Mesendoderm (in vitro differentiated cells): ENCODE measurements at regions not wholly inside any gene's neighbourhood (a gene's known extent, or its start where the extent isn't known, plus 50 kb on each side); places are given as distances from the start of the nearest gene placed in this dataset.
"Not testable (repeated sequence)": the region's sequence is repeated elsewhere in the genome, so short reads cannot be mapped to it uniquely, and the experiment has no call there.

ENCODE experiments used
- DNase-seq: peaks from one replicate; pipeline ENCODE4 v3.0.0; 2013
- H2AK5ac ChIP-seq: 2 replicates; pipeline ENCODE4 v1.6.1; 2013; ENCODE audit warnings: low read length, inconsistent platforms
- H2BK120ac ChIP-seq: 2 replicates; pipeline ENCODE4 v1.6.1; 2013; ENCODE audit warnings: low read depth, mild to moderate bottlenecking, low read length, moderate library complexity, mixed read lengths
- H2BK15ac ChIP-seq: replicated peaks from 2 replicates; pipeline ENCODE4 v1.6.1; 2013; ENCODE audit warnings: low read depth, mild to moderate bottlenecking, moderate library complexity
- H2BK5ac ChIP-seq: 2 replicates; pipeline ENCODE4 v1.6.1; 2013; ENCODE audit warnings: low read length, inconsistent platforms
- H3K18ac ChIP-seq: 2 replicates; pipeline ENCODE4 v1.6.1; 2013; ENCODE audit warnings: mild to moderate bottlenecking, low read length, mixed read lengths
- H3K23ac ChIP-seq: one replicate; pipeline ENCODE4 v1.6.1; 2013; ENCODE audit warnings: low read length
- H3K27ac ChIP-seq: 2 replicates; pipeline ENCODE4 v1.5.1; 2013; ENCODE audit warnings: low read depth, mild to moderate bottlenecking, inconsistent platforms, low read length, moderate library complexity
- H3K27me3 ChIP-seq: 2 replicates; pipeline ENCODE4 v1.6.1; 2013; ENCODE audit warnings: low read length, control low read depth, mild to moderate bottlenecking, inconsistent platforms; ENCODE audit not compliant: insufficient read depth, poor library complexity
- H3K36me3 ChIP-seq: 2 replicates; pipeline ENCODE4 v1.6.1; 2013; ENCODE audit warnings: low read length, inconsistent platforms; ENCODE audit not compliant: control insufficient read depth, insufficient read depth
- H3K4ac ChIP-seq: one replicate; pipeline ENCODE4 v1.6.1; 2013; ENCODE audit warnings: low read depth, mild to moderate bottlenecking, low read length, moderate library complexity
- H3K4me1 ChIP-seq: 2 replicates; pipeline ENCODE4 v1.6.1; 2013; ENCODE audit warnings: low read depth, low read length, inconsistent platforms; ENCODE audit not compliant: control insufficient read depth
- H3K4me2 ChIP-seq: 2 replicates; pipeline ENCODE4 v1.6.1; 2013; ENCODE audit warnings: low read length
- H3K4me3 ChIP-seq: 2 replicates; pipeline ENCODE4 v1.5.1; 2013; ENCODE audit warnings: mild to moderate bottlenecking, low read length
- H3K56ac ChIP-seq: one replicate; pipeline ENCODE4 v1.6.1; 2013; ENCODE audit warnings: low read length
- H3K79me1 ChIP-seq: 2 replicates; pipeline ENCODE4 v1.6.1; 2013; ENCODE audit warnings: low read length, inconsistent platforms
- H3K79me2 ChIP-seq: 2 replicates; pipeline ENCODE4 v1.6.1; 2013; ENCODE audit warnings: mild to moderate bottlenecking, low read length; ENCODE audit not compliant: control insufficient read depth, insufficient read depth
- H3K9ac ChIP-seq: 2 replicates; pipeline ENCODE4 v1.6.1; 2013; ENCODE audit warnings: low read length, inconsistent platforms
- H4K5ac ChIP-seq: one replicate; pipeline ENCODE4 v1.6.1; 2013; ENCODE audit warnings: low read length
- H4K8ac ChIP-seq: one replicate; pipeline ENCODE4 v1.6.1; 2013; ENCODE audit warnings: low read depth, mild to moderate bottlenecking, control low read depth, low read length, moderate library complexity
- whole genome bisulfite sequencing: extraction: QIAGEN DNeasy Blood & Tissue Kit; methylation state at CpG from one replicate; pipeline ENCODE4 v1.1.7; 2013; ENCODE audit warnings: low lambda C conversion rate, missing lambda C conversion rate; ENCODE audit not compliant: insufficient coverage; ENCODE audit errors: extremely low coverage; 5-methylcytosine and 5-hydroxymethylcytosine counted together

GRCh38 chr7:77484785-77485184 is 52.3 kb upstream of the PTPN12 start:
- no peak overlapping the region for H3K4me2 ChIP-seq
- H3K56ac ChIP-seq, result no peak overlapping the region
- no peak overlapping the region for H2BK15ac ChIP-seq
- H4K5ac ChIP-seq, result no peak overlapping the region
- no peak overlapping the region for H3K4me3 ChIP-seq
- DNase-seq, result no peak
- H2BK5ac ChIP-seq, result no peak overlapping the region
- H3K23ac ChIP-seq, result no peak overlapping the region
- H3K4me1 ChIP-seq, result no peaks in the 10 kb centered on the region
- no peak overlapping the region for H4K8ac ChIP-seq
- no peaks in the 10 kb centered on the region for H3K27me3 ChIP-seq
- H3K79me1 ChIP-seq, result no peaks in the 10 kb centered on the region
- no peaks in the 10 kb centered on the region for H3K79me2 ChIP-seq
- no peak overlapping the region for H3K4ac ChIP-seq
- H3K9ac ChIP-seq, result no peak overlapping the region
- no CpG with 5 or more reads among the region's 7 CpGs for WGBS
- H2BK120ac ChIP-seq, result no peak overlapping the region
- no peak overlapping the region for H2AK5ac ChIP-seq
- H3K27ac ChIP-seq, result no peak overlapping the region
- H3K36me3 ChIP-seq, result no peaks in the 10 kb centered on the region
- no peak overlapping the region for H3K18ac ChIP-seq

- no peak overlapping the region for H3K18ac ChIP-seq
- no CpG with 5 or more reads among the region's 3 CpGs for WGBS
- H3K27me3 ChIP-seq, result no peaks in the 10 kb centered on the region
- no peak overlapping the region for H3K56ac ChIP-seq
- H3K4me3 ChIP-seq, result no peak overlapping the region
- no peak overlapping the region for H2AK5ac ChIP-seq
- no peak overlapping the region for H3K4ac ChIP-seq
- H3K79me1 ChIP-seq, result no peaks in the 10 kb centered on the region
- no peak overlapping the region for H2BK120ac ChIP-seq
- H3K36me3 ChIP-seq, result no peaks in the 10 kb centered on the region
- no peak overlapping the region for H2BK15ac ChIP-seq
- H3K79me2 ChIP-seq, result no peaks in the 10 kb centered on the region
- H4K5ac ChIP-seq, result no peak overlapping the region
- H4K8ac ChIP-seq, result no peak overlapping the region
- H3K4me1 ChIP-seq, result no peaks in the 10 kb centered on the region
- DNase-seq, result no peak
- H3K9ac ChIP-seq, result no peak overlapping the region
- no peak overlapping the region for H3K27ac ChIP-seq
- no peak overlapping the region for H3K23ac ChIP-seq
- no peak overlapping the region for H3K4me2 ChIP-seq
- H2BK5ac ChIP-seq, result no peak overlapping the region
These were observed 55.1 kb upstream of the PTPN12 start for GRCh38 chr7:77482015-77482414.

- Histone ChIP-seq H3K27me3 (no peaks in the 10 kb centered on the region), H3K18ac (no peak overlapping the region), H3K36me3 (no peaks in the 10 kb centered on the region), H3K27ac (no peak overlapping the region), H2BK120ac (no peak overlapping the region), H3K4me3 (no peak overlapping the region), H3K4me1 (no peaks in the 10 kb centered on the region), H2BK15ac (no peak overlapping the region), H4K5ac (no peak overlapping the region), H4K8ac (no peak overlapping the region), H2AK5ac (no peak overlapping the region), H3K4me2 (no peak overlapping the region), H3K9ac (no peak overlapping the region), H3K79me2 (no peaks in the 10 kb centered on the region), H3K79me1 (no peaks in the 10 kb centered on the region), H3K56ac (no peak overlapping the region), H2BK5ac (no peak overlapping the region), H3K4ac (no peak overlapping the region), H3K23ac (no peak overlapping the region)
- no peak for DNase-seq
- WGBS, result no CpG with 5 or more reads among the region's 2 CpGs
These were observed 55.5 kb upstream of the PTPN12 start for GRCh38 chr7:77481615-77482014.

- not testable (repeated sequence) for H3K27ac ChIP-seq, H3K23ac ChIP-seq, H3K4ac ChIP-seq, H3K4me2 ChIP-seq, H3K18ac ChIP-seq, H4K5ac ChIP-seq, H3K4me1 ChIP-seq, H3K4me3 ChIP-seq, H3K79me2 ChIP-seq, H2BK15ac ChIP-seq, H4K8ac ChIP-seq, H3K79me1 ChIP-seq, H3K9ac ChIP-seq, H2AK5ac ChIP-seq, H3K27me3 ChIP-seq, H3K56ac ChIP-seq, H2BK5ac ChIP-seq, H2BK120ac ChIP-seq, H3K36me3 ChIP-seq, DNase-seq
- no CpG with 5 or more reads among the region's 4 CpGs for WGBS
These were observed 56.9 kb upstream of the PTPN12 start for GRCh38 chr7:77480102-77480627.

GRCh38 chr7:77479536-77480088 is 57.5 kb upstream of the PTPN12 start:
- Histone ChIP-seq H3K4me1 (no peaks in the 10 kb centered on the region), H3K79me1 (no peaks in the 10 kb centered on the region), H4K5ac (no peak overlapping the region), H3K27ac (no peak overlapping the region), H3K18ac (no peak overlapping the region), H3K36me3 (no peaks in the 10 kb centered on the region), H2BK120ac (no peak overlapping the region), H3K79me2 (no peaks in the 10 kb centered on the region), H3K9ac (no peak overlapping the region), H2AK5ac (no peak overlapping the region), H3K4me3 (no peak overlapping the region), H3K56ac (no peak overlapping the region), H3K27me3 (no peaks in the 10 kb centered on the region), H4K8ac (no peak overlapping the region), H3K4ac (no peak overlapping the region), H3K4me2 (no peak overlapping the region), H2BK15ac (no peak overlapping the region), H2BK5ac (no peak overlapping the region), H3K23ac (no peak overlapping the region)
- DNase-seq, result peak; percentile 26
- WGBS, result no CpG with 5 or more reads among the region's 3 CpGs

GRCh38 chr7:77476871-77477270 is 60.2 kb upstream of the PTPN12 start:
- WGBS, result no CpG with 5 or more reads among the region's 3 CpGs
- H3K79me2 ChIP-seq, result no peaks in the 10 kb centered on the region
- no peaks in the 10 kb centered on the region for H3K4me1 ChIP-seq
- no peak overlapping the region for H3K4me2 ChIP-seq
- no peak overlapping the region for H4K5ac ChIP-seq
- H2BK15ac ChIP-seq, result no peak overlapping the region
- DNase-seq, result no peak
- no peak overlapping the region for H2AK5ac ChIP-seq
- no peaks in the 10 kb centered on the region for H3K27me3 ChIP-seq
- no peak overlapping the region for H3K9ac ChIP-seq
- no peak overlapping the region for H3K56ac ChIP-seq
- H3K4me3 ChIP-seq, result no peak overlapping the region
- no peak overlapping the region for H3K23ac ChIP-seq
- H3K79me1 ChIP-seq, result no peaks in the 10 kb centered on the region
- no peaks in the 10 kb centered on the region for H3K36me3 ChIP-seq
- no peak overlapping the region for H3K27ac ChIP-seq
- no peak overlapping the region for H3K18ac ChIP-seq
- no peak overlapping the region for H3K4ac ChIP-seq
- no peak overlapping the region for H4K8ac ChIP-seq
- H2BK120ac ChIP-seq, result no peak overlapping the region
- no peak overlapping the region for H2BK5ac ChIP-seq
